ENCODE measurements at regions not wholly inside any gene's neighbourhood (a gene's known extent, or its start where the extent isn't known, plus 50 kb on each side); places are given as distances from the start of the nearest gene placed in this dataset.

GRCh38 chr17:54015734-54016133 lies 193.0 kb downstream of the KIF2B start:
- no peak overlapping the region for H2AFZ ChIP-seq (ENCODE audit: low read length)
- no peaks in the 10 kb centered on the region for H3K36me3 ChIP-seq (ENCODE audit: insufficient read depth, low read length)
- no peaks in the 10 kb centered on the region for H4K20me1 ChIP-seq (ENCODE audit: insufficient read depth, low read depth, low read length)
- H3K4me1 ChIP-seq (ENCODE audit: low read length) = no peaks in the 10 kb centered on the region
- H3K9me3 ChIP-seq (ENCODE audit: low read length) = peaks cover 38% of the 10 kb centered on the region
- H3K27ac ChIP-seq (ENCODE audit: low read length) = no peak overlapping the region
- no peaks in the 10 kb centered on the region for H3K27me3 ChIP-seq (ENCODE audit: low read length)
- no peaks in the 10 kb centered on the region for H3K9me2 ChIP-seq (replicated peaks; ENCODE audit: insufficient read depth, low read length)
- no peak overlapping the region for H3K4me3 ChIP-seq (ENCODE audit: low read length)
- no peak overlapping the region for H3K9ac ChIP-seq (ENCODE audit: low read length)
- H3K4me2 ChIP-seq (ENCODE audit: low read depth, low read length, poor library complexity, severe bottlenecking) = no peak overlapping the region
- no peak for DNase-seq
- H3K79me2 ChIP-seq (ENCODE audit: low read length) = no peaks in the 10 kb centered on the region

- Histone ChIP-seq H3K9me3 (ENCODE audit: low read length) (peaks cover 52% of the 10 kb centered on the region), H3K4me3 (ENCODE audit: low read length) (no peak overlapping the region), H3K9me2 (replicated peaks; ENCODE audit: insufficient read depth, low read length) (no peaks in the 10 kb centered on the region), H3K4me1 (ENCODE audit: low read length) (no peaks in the 10 kb centered on the region), H3K27me3 (ENCODE audit: low read length) (no peaks in the 10 kb centered on the region), H3K27ac (ENCODE audit: low read length) (no peak overlapping the region), H3K79me2 (ENCODE audit: low read length) (no peaks in the 10 kb centered on the region), H4K20me1 (ENCODE audit: insufficient read depth, low read depth, low read length) (no peaks in the 10 kb centered on the region), H3K36me3 (ENCODE audit: insufficient read depth, low read length) (no peaks in the 10 kb centered on the region), H2AFZ (ENCODE audit: low read length) (no peak overlapping the region), H3K4me2 (ENCODE audit: low read depth, low read length, poor library complexity, severe bottlenecking) (no peak overlapping the region), H3K9ac (ENCODE audit: low read length) (no peak overlapping the region)
- DNase-seq = no peak
Observed at GRCh38 chr17:54021418-54021817, 198.7 kb downstream of the KIF2B start.

DNA sequence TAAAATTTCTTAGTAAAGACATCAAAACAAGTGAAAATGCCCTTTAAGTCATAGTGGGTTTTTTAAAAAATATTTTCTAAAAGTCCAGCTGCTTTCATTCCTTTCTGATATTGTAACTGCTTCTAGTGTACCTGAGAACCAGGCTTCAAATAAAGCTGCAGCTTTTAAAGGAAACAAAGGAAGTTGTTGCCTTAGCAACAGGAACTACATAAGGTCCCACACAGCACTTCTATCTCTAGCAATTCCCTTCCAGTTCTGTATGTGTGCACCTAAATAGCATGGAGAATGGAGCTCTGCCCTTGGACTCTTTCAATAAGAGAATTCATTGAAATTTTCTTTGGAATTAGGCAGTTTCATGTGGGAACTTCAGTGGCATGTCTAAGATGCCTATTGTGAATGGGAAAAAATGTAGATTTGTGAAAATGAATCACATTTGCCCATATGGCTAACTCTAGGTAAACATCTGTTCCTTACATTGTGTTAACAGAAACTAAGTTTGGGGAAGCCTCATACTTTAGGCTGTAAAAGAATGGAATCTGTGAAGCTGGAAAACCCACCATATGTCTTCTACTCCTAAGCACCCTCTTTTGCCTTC lies 206.4 kb downstream of the KIF2B start:
- Histone ChIP-seq H3K4me2 (ENCODE audit: low read depth, low read length, poor library complexity, severe bottlenecking) (no peak overlapping the region), H2AFZ (ENCODE audit: low read length) (no peak overlapping the region), H3K9me2 (replicated peaks; ENCODE audit: insufficient read depth, low read length) (no peaks in the 10 kb centered on the region), H3K9me3 (ENCODE audit: low read length) (peaks cover 35% of the 10 kb centered on the region), H3K27me3 (ENCODE audit: low read length) (no peaks in the 10 kb centered on the region), H4K20me1 (ENCODE audit: insufficient read depth, low read depth, low read length) (no peaks in the 10 kb centered on the region), H3K4me3 (ENCODE audit: low read length) (no peak overlapping the region), H3K4me1 (ENCODE audit: low read length) (no peaks in the 10 kb centered on the region), H3K9ac (ENCODE audit: low read length) (no peak overlapping the region), H3K27ac (ENCODE audit: low read length) (no peak overlapping the region), H3K79me2 (ENCODE audit: low read length) (no peaks in the 10 kb centered on the region), H3K36me3 (ENCODE audit: insufficient read depth, low read length) (no peaks in the 10 kb centered on the region)
- DNase-seq = no peak

DNA sequence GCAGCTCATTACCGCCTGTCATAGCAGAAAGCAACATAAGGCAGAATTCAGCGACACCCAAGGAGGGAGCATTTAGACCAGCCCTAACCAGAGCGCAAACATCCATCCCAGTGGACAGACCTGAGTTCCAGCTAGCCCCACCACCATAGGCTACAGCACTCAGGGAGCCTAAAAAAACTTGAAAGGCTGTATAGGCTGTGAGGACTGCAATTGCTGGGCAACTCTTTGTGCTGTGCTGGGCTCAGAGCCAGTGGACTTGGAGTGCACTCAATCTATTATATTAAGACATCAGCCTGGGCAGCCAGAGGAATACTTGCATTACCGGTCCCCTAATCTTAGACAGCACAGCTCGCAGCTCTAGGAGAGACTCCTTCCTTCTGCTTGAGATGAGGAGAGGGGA lies 207.3 kb downstream of the KIF2B start:
- no peak overlapping the region for H3K4me3 ChIP-seq (ENCODE audit: low read length)
- H2AFZ ChIP-seq (ENCODE audit: low read length) = no peak overlapping the region
- H3K4me1 ChIP-seq (ENCODE audit: low read length) = no peaks in the 10 kb centered on the region
- no peaks in the 10 kb centered on the region for H3K27me3 ChIP-seq (ENCODE audit: low read length)
- no peak overlapping the region for H3K27ac ChIP-seq (ENCODE audit: low read length)
- H3K79me2 ChIP-seq (ENCODE audit: low read length) = no peaks in the 10 kb centered on the region
- no peaks in the 10 kb centered on the region for H3K9me2 ChIP-seq (replicated peaks; ENCODE audit: insufficient read depth, low read length)
- no peak overlapping the region for H3K9ac ChIP-seq (ENCODE audit: low read length)
- no peaks in the 10 kb centered on the region for H3K36me3 ChIP-seq (ENCODE audit: insufficient read depth, low read length)
- no peaks in the 10 kb centered on the region for H4K20me1 ChIP-seq (ENCODE audit: insufficient read depth, low read depth, low read length)
- DNase-seq = no peak
- H3K4me2 ChIP-seq (ENCODE audit: low read depth, low read length, poor library complexity, severe bottlenecking) = no peak overlapping the region
- H3K9me3 ChIP-seq (ENCODE audit: low read length) = peaks cover 35% of the 10 kb centered on the region

DNA sequence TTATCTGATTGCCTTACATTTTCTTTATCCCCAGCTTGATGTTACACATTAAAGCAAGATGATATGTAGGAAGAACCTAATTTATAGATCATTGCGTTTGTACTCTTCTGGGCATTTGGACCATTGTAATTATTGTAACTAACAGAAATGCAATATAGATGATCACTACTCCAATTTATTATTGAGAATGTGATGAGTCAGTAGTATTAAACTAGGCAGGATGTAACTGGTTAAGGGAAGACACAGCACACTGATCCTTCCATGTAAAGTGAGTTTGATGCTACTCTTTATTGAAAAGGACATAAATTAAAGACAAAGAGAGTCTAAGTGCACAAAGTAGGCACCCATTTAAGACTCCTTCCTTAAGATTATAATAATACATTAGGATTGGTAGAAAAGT lies 223.8 kb downstream of the KIF2B start:
- H3K79me2 ChIP-seq (ENCODE audit: low read length) = no peaks in the 10 kb centered on the region
- no peak for DNase-seq
- no peak overlapping the region for H3K27ac ChIP-seq (ENCODE audit: low read length)
- no peaks in the 10 kb centered on the region for H3K36me3 ChIP-seq (ENCODE audit: insufficient read depth, low read length)
- no peak overlapping the region for H3K9ac ChIP-seq (ENCODE audit: low read length)
- H3K9me3 ChIP-seq (ENCODE audit: low read length) = peaks cover 44% of the 10 kb centered on the region
- H2AFZ ChIP-seq (ENCODE audit: low read length) = no peak overlapping the region
- no peaks in the 10 kb centered on the region for H4K20me1 ChIP-seq (ENCODE audit: insufficient read depth, low read depth, low read length)
- H3K4me3 ChIP-seq (ENCODE audit: low read length) = no peak overlapping the region
- H3K9me2 ChIP-seq (replicated peaks; ENCODE audit: insufficient read depth, low read length) = no peaks in the 10 kb centered on the region
- H3K4me2 ChIP-seq (ENCODE audit: low read depth, low read length, poor library complexity, severe bottlenecking) = no peak overlapping the region
- no peaks in the 10 kb centered on the region for H3K27me3 ChIP-seq (ENCODE audit: low read length)
- H3K4me1 ChIP-seq (ENCODE audit: low read length) = no peaks in the 10 kb centered on the region

DNA sequence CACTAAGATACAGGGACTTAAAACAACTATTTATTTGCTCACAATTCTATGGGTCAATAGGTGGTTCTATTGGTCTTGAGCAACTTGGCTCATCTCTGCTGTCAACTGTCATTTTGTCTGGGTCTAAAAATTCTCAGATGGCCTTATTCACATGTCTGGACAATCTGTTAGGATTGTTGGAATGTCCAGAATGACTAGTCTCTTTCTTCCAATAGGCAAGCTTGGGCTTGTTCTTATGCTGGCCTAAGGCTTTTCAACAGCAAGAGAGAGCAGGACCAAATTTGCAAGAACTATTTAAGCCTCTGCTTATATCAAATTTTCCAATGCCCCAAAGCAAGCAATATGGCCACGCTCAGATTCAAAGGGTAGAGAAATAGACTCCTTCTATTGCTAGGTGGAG lies 240.9 kb downstream of the KIF2B start:
- Histone ChIP-seq H3K4me2 (ENCODE audit: low read depth, low read length, poor library complexity, severe bottlenecking) (no peak overlapping the region), H3K9ac (ENCODE audit: low read length) (no peak overlapping the region), H3K4me1 (ENCODE audit: low read length) (no peaks in the 10 kb centered on the region), H3K27me3 (ENCODE audit: low read length) (no peaks in the 10 kb centered on the region), H3K79me2 (ENCODE audit: low read length) (no peaks in the 10 kb centered on the region), H2AFZ (ENCODE audit: low read length) (no peak overlapping the region), H3K27ac (ENCODE audit: low read length) (no peak overlapping the region), H3K4me3 (ENCODE audit: low read length) (no peak overlapping the region), H3K9me3 (ENCODE audit: low read length) (peaks cover 14% of the 10 kb centered on the region), H3K36me3 (ENCODE audit: insufficient read depth, low read length) (no peaks in the 10 kb centered on the region), H3K9me2 (replicated peaks; ENCODE audit: insufficient read depth, low read length) (no peaks in the 10 kb centered on the region), H4K20me1 (ENCODE audit: insufficient read depth, low read depth, low read length) (no peaks in the 10 kb centered on the region)
- no peak for DNase-seq

DNA sequence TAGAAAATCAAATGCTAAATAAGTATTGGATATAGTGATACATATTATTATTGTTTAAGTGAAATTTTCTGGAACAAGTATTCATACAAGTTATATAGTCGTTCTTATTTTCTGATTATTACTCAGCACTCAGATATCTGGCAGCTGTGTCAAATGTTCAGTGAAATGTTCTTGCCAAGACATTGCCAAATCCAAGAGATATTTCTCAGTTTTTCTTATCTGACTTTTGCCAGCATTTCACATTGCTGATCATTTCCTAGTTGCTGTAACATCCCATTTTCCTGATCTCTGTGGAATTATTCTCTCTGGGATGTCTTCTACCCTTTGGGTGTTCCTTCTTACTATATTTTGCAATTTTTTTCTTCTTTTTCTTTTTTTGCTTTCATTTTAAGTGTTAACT lies 262.3 kb downstream of the KIF2B start:
- Histone ChIP-seq H4K20me1 (ENCODE audit: insufficient read depth, low read depth, low read length) (no peaks in the 10 kb centered on the region), H3K27ac (ENCODE audit: low read length) (no peak overlapping the region), H3K36me3 (ENCODE audit: insufficient read depth, low read length) (no peaks in the 10 kb centered on the region), H3K9me2 (replicated peaks; ENCODE audit: insufficient read depth, low read length) (no peaks in the 10 kb centered on the region), H3K4me2 (ENCODE audit: low read depth, low read length, poor library complexity, severe bottlenecking) (no peak overlapping the region), H3K79me2 (ENCODE audit: low read length) (no peaks in the 10 kb centered on the region), H3K9ac (ENCODE audit: low read length) (no peak overlapping the region), H3K4me1 (ENCODE audit: low read length) (no peaks in the 10 kb centered on the region), H3K9me3 (ENCODE audit: low read length) (peaks cover 19% of the 10 kb centered on the region), H3K27me3 (ENCODE audit: low read length) (no peaks in the 10 kb centered on the region), H3K4me3 (ENCODE audit: low read length) (no peak overlapping the region), H2AFZ (ENCODE audit: low read length) (no peak overlapping the region)
- DNase-seq = no peak

GRCh38 chr17:54085934-54086333 lies 263.2 kb downstream of the KIF2B start:
- Histone ChIP-seq H3K27ac (ENCODE audit: low read length) (no peak overlapping the region), H3K4me2 (ENCODE audit: low read depth, low read length, poor library complexity, severe bottlenecking) (no peak overlapping the region), H3K9me3 (ENCODE audit: low read length) (peaks cover 19% of the 10 kb centered on the region), H3K79me2 (ENCODE audit: low read length) (no peaks in the 10 kb centered on the region), H4K20me1 (ENCODE audit: insufficient read depth, low read depth, low read length) (no peaks in the 10 kb centered on the region), H3K36me3 (ENCODE audit: insufficient read depth, low read length) (no peaks in the 10 kb centered on the region), H3K4me3 (ENCODE audit: low read length) (no peak overlapping the region), H3K4me1 (ENCODE audit: low read length) (no peaks in the 10 kb centered on the region), H2AFZ (ENCODE audit: low read length) (no peak overlapping the region), H3K27me3 (ENCODE audit: low read length) (no peaks in the 10 kb centered on the region), H3K9me2 (replicated peaks; ENCODE audit: insufficient read depth, low read length) (no peaks in the 10 kb centered on the region), H3K9ac (ENCODE audit: low read length) (no peak overlapping the region)
- DNase-seq = no peak

DNA sequence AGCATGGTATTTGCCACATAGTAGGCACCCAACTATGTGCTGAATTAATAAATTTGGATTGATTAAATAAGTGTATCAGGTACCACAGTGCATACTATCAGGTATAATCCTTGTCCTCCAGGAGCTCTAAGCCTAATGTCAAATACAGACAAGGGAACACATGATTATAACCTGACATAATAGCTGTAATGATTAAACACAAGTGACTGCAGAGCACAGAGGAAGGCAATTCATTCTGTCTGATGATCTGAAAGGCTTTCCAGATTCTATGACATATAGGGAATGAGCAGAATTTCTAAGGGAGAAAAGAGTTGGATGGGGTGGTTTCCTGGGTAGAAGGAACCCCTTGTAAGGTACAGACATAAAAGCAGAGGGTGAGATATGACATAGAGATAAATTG lies 273.5 kb downstream of the KIF2B start:
- no peaks in the 10 kb centered on the region for H3K36me3 ChIP-seq (ENCODE audit: insufficient read depth, low read length)
- no peak overlapping the region for H2AFZ ChIP-seq (ENCODE audit: low read length)
- H3K4me3 ChIP-seq (ENCODE audit: low read length) = no peak overlapping the region
- no peaks in the 10 kb centered on the region for H3K4me1 ChIP-seq (ENCODE audit: low read length)
- H4K20me1 ChIP-seq (ENCODE audit: insufficient read depth, low read depth, low read length) = no peaks in the 10 kb centered on the region
- DNase-seq = no peak
- H3K9me3 ChIP-seq (ENCODE audit: low read length) = peaks cover 29% of the 10 kb centered on the region
- no peak overlapping the region for H3K9ac ChIP-seq (ENCODE audit: low read length)
- no peaks in the 10 kb centered on the region for H3K79me2 ChIP-seq (ENCODE audit: low read length)
- no peak overlapping the region for H3K27ac ChIP-seq (ENCODE audit: low read length)
- no peaks in the 10 kb centered on the region for H3K27me3 ChIP-seq (ENCODE audit: low read length)
- H3K9me2 ChIP-seq (replicated peaks; ENCODE audit: insufficient read depth, low read length) = no peaks in the 10 kb centered on the region
- no peak overlapping the region for H3K4me2 ChIP-seq (ENCODE audit: low read depth, low read length, poor library complexity, severe bottlenecking)
